GM18873 (cell line): ENCODE measurements at regions not wholly inside any gene's neighbourhood (a gene's known extent, or its start where the extent isn't known, plus 50 kb on each side); places are given as distances from the start of the nearest gene placed in this dataset.

Experiments used
- ATAC-seq: cut with Tn5 transposase; IDR thresholded peaks from one replicate; pipeline ENCODE4 v1.9.1; 2021; ENCODE audit warnings: mild to moderate bottlenecking, moderate library complexity, moderate number of reproducible peaks; ENCODE audit not compliant: unreplicated experiment, low FRiP score

GRCh38 chr10:59075576-59075975 lies 100.9 kb upstream of the PHYHIPL start:
- ATAC-seq: no peak

GRCh38 chr10:59077855-59078254 lies 98.6 kb upstream of the PHYHIPL start:
- no peak for ATAC-seq

DNA sequence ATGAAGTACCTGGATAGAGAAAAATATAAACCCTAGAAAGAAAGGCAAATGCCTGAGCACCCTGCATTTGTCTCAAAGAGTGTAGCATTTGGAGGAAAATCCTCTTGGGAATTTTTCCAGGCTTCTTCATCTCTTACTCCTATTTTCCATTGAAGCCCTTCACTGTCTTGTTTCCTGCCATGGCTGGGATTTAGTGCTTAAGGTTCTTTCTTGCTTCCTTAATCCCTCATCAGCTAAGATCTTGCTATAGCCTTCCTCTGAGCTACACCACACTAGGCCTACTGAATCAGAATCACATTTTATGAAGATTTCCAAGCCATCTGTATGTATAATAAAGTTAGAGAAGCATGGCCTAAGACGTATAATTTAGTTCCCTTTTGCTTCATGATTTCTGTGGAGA lies 97.5 kb upstream of the PHYHIPL start:
- no peak for ATAC-seq

GRCh38 chr10:59079386-59080226 lies 96.8 kb upstream of the PHYHIPL start:
- ATAC-seq: no peak

GRCh38 chr10:59082249-59082648 lies 94.2 kb upstream of the PHYHIPL start:
- ATAC-seq: no peak

DNA sequence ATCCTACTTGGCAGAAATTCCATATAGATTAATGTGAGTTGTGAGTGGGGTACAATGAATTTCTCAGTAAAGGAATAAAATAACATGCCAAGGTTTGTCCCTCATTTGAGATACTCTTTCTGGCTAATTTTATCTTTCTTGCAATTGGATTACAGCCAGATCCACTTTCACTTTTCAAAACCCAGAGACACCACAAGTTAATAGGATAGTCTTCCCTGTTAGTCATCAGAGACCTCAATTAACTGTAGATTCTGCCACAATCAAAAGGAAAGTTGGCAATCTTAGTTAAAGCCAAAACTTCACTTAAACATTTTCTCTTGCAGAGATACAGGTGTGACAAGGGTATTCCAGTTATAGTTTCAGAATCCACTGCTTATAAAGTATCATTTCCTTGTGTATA lies 91.4 kb upstream of the PHYHIPL start:
- no peak for ATAC-seq

GRCh38 chr10:59085711-59086502 lies 90.5 kb upstream of the PHYHIPL start:
- ATAC-seq: no peak

- no peak for ATAC-seq
Observed at GRCh38 chr10:59087486-59087885, 89.0 kb upstream of the PHYHIPL start.

GRCh38 chr10:59088912-59089573 lies 87.4 kb upstream of the PHYHIPL start:
- ATAC-seq: no peak

- no peak for ATAC-seq
Observed at GRCh38 chr10:59090817-59091622, 85.4 kb upstream of the PHYHIPL start.

- ATAC-seq: no peak
Observed at GRCh38 chr10:59093461-59093860, 83.0 kb upstream of the PHYHIPL start.

GRCh38 chr10:59096631-59097030 lies 79.8 kb upstream of the PHYHIPL start:
- ATAC-seq: no peak

GRCh38 chr10:59098387-59098786 lies 78.1 kb upstream of the PHYHIPL start:
- no peak for ATAC-seq

DNA sequence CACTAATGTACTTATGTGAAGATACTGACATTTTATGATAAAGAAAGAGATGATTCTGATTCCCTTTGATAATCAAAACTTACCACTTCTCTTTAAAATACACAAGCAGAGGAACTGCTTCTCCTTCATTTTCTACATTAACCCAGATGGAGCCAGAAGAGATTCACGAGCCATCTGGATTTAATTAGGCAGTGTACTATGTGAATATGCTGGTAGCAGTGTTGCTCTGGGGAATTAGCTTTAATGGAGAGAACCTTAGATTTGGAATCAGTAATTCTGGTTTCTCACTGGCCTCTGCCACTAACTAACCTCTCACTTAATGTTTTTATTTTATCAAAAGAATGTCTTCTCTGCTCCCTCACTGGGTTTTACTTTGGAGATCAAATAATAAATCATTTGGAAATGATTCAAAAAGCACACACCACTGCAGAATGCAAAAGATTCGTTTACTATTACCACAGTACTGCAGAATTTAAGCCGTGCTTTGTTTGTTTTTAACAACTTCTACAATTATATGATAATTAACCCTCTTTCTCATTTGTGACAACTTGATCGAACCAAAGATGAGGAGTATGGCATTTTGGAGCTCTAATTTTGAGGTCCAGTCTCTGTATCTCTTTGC lies 77.5 kb upstream of the PHYHIPL start:
- ATAC-seq: no peak

GRCh38 chr10:59099481-59099880 lies 77.0 kb upstream of the PHYHIPL start:
- ATAC-seq: no peak

DNA sequence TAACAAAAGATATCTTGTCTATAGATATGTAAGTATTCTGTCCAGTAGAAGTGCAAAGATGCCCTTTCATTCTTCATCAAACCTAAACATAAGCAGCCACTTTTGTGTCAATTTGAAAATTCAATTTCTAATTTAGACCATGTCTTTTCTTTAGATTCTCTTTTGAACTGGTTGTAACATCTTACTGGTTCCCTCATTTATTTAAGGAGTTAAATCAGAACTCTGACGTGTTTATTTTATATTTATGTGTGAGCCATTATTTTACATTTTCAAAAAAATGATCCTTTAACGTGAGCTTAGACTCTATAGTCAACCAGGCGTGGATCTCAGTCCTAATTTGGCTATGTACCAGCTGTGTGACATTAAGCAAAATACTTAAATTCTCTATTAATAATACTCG lies 74.0 kb upstream of the PHYHIPL start:
- no peak for ATAC-seq

DNA sequence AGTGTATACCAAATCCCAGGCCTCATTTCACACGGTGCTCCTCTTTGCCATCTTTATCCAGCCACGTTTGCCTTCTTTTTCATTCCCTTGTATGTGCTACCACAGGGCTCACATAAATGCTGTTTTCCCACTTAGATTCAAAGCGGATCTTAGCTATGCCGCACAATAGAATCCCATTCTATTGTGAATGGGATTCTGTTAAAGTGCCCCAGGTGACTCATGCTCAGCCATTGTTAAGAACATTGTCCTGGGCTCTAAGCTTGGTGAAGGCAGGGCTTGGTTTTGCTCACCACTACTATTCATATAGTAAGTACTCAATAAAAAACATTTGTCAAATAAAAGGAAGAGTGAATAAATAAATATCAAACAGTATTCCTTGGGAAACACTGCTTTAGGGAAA lies 72.3 kb upstream of the PHYHIPL start:
- ATAC-seq: no peak

DNA sequence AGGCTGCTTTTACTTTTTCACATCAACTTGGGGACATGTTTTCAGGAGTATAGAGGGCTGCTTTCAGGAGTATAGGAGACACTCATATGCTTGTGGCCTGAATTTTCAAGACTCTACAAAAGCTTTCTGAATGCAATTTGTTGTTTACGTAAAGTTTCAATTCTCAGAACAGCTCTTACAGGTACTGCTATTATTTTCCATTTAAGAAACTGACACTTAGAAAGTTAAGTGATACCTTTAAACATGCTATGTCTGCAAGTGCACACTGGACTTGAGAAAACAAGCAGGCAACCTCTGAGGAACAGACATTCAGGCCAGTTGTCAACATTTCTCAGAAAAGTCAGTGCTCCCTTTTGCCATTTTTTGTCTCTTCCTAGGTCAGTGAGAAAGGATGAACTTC lies 70.0 kb upstream of the PHYHIPL start:
- ATAC-seq: no peak

- ATAC-seq: no peak
Observed at GRCh38 chr10:59107147-59107546, 69.3 kb upstream of the PHYHIPL start.

DNA sequence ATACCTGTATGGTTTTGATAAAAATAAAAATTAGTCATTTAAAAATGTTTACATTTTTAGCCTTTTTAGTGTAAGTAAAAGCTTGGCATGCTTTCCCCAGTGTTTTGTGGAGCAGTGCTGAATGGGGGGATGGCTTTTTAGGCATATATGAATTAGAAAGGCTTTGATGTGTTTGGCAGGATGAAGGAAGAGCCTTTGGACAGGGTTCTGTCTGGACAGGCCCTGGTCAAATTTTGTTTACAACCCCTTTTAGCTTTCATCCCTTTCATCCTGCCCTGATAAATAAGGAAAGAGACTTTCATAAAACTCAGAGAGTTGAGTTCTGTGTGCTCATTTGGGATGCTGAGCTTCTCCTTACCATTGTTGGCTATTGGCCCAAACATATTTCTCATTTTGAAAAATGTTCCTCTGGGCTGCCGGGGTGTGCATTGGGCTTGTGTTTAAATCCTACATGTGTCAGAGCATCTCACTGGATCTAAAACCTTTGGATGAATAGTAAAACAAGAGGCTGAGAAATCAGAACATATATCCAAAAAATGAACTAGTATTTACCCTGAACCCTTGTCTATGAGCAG lies 68.1 kb upstream of the PHYHIPL start:
- no peak for ATAC-seq
